IPS DF 6.9 (cell line): ENCODE measurements at regions not wholly inside any gene's neighbourhood (a gene's known extent, or its start where the extent isn't known, plus 50 kb on each side); places are given as distances from the start of the nearest gene placed in this dataset.

Source experiments
- DNase-seq: peaks from one replicate; pipeline ENCODE4 v3.0.0-alpha.2; 2013; ENCODE audit warnings: low read depth, low spot score
- H3K27ac ChIP-seq: one replicate; pipeline ENCODE4 v1.5.1; 2013; ENCODE audit warnings: low read length, control low read depth
- H3K27me3 ChIP-seq: 2 replicates; pipeline ENCODE4 v1.6.1; 2013; ENCODE audit warnings: mild to moderate bottlenecking, low read length; ENCODE audit not compliant: control insufficient read depth, insufficient read depth
- H3K36me3 ChIP-seq: 2 replicates; pipeline ENCODE4 v1.6.1; 2013; ENCODE audit warnings: low read length; ENCODE audit not compliant: control insufficient read depth, insufficient read depth
- H3K4me1 ChIP-seq: 2 replicates; pipeline ENCODE4 v1.6.1; 2013; ENCODE audit warnings: low read length; ENCODE audit not compliant: control insufficient read depth, insufficient read depth
- H3K4me3 ChIP-seq: 2 replicates; pipeline ENCODE4 v1.5.1; 2013; ENCODE audit warnings: mild to moderate bottlenecking, low read length
- H3K9me3 ChIP-seq: 2 replicates; pipeline ENCODE4 v1.6.1; 2013; ENCODE audit warnings: low read length, inconsistent platforms; ENCODE audit not compliant: control insufficient read depth, insufficient read depth
- WGBS: extraction: QIAGEN DNeasy Blood & Tissue Kit; methylation state at CpG from one replicate; pipeline ENCODE4 v1.1.7; 2013; ENCODE audit warnings: mixed read lengths, missing lambda C conversion rate; ENCODE audit not compliant: insufficient read length, insufficient coverage; 5-methylcytosine and 5-hydroxymethylcytosine counted together

- WGBS: no CpG with 5 or more reads among the region's 4 CpGs
- Histone ChIP-seq H3K36me3 (no peaks in the 10 kb centered on the region), H3K4me3 (no peak overlapping the region), H3K4me1 (no peaks in the 10 kb centered on the region; the same call in 1 of the 2 replicates), H3K9me3 (no peaks in the 10 kb centered on the region), H3K27me3 (no peaks in the 10 kb centered on the region), H3K27ac (no peak overlapping the region)
- no peak for DNase-seq
Measured at GRCh38 chr5:105945203-105945972, 1725.3 kb downstream of the EFNA5 start.

- H3K27ac ChIP-seq: no peak overlapping the region
- no peak for DNase-seq
- no peaks in the 10 kb centered on the region for H3K27me3 ChIP-seq
- no peaks in the 10 kb centered on the region for H3K9me3 ChIP-seq
- H3K4me3 ChIP-seq: no peak overlapping the region
- H3K4me1 ChIP-seq: no peaks in the 10 kb centered on the region; the same call in 1 of the 2 replicates
- no peaks in the 10 kb centered on the region for H3K36me3 ChIP-seq
Measured at GRCh38 chr5:105940181-105940580, 1730.6 kb downstream of the EFNA5 start.

- Histone ChIP-seq H3K36me3 (no peaks in the 10 kb centered on the region), H3K4me3 (no peak overlapping the region), H3K4me1 (no peaks in the 10 kb centered on the region), H3K27ac (no peak overlapping the region), H3K9me3 (no peaks in the 10 kb centered on the region), H3K27me3 (no peaks in the 10 kb centered on the region)
- no peak for DNase-seq
Measured at GRCh38 chr5:105934171-105934570, 1736.6 kb downstream of the EFNA5 start.

GRCh38 chr5:105931881-105932421, 1738.8 kb downstream of the EFNA5 start:
- no CpG with 5 or more reads among the region's 2 CpGs for WGBS
- H3K27me3 ChIP-seq: no peaks in the 10 kb centered on the region
- no peak overlapping the region for H3K4me3 ChIP-seq
- no peaks in the 10 kb centered on the region for H3K4me1 ChIP-seq
- no peaks in the 10 kb centered on the region for H3K36me3 ChIP-seq
- DNase-seq: no peak
- no peaks in the 10 kb centered on the region for H3K9me3 ChIP-seq
- no peak overlapping the region for H3K27ac ChIP-seq

- H3K27ac ChIP-seq: no peak overlapping the region
- WGBS: no CpG with 5 or more reads among the region's 1 CpG
- no peak for DNase-seq
- H3K4me3 ChIP-seq: no peak overlapping the region
- no peaks in the 10 kb centered on the region for H3K27me3 ChIP-seq
- no peaks in the 10 kb centered on the region for H3K36me3 ChIP-seq
- no peaks in the 10 kb centered on the region for H3K9me3 ChIP-seq
- no peaks in the 10 kb centered on the region for H3K4me1 ChIP-seq
Measured at GRCh38 chr5:105929858-105930257, 1740.9 kb downstream of the EFNA5 start.

- Histone ChIP-seq H3K9me3 (no peaks in the 10 kb centered on the region), H3K27ac (no peak overlapping the region), H3K27me3 (no peaks in the 10 kb centered on the region), H3K4me1 (no peaks in the 10 kb centered on the region), H3K36me3 (no peaks in the 10 kb centered on the region), H3K4me3 (no peak overlapping the region)
- DNase-seq: no peak
- WGBS: no CpG with 5 or more reads among the region's 2 CpGs
Measured at GRCh38 chr5:105924366-105924765, 1746.4 kb downstream of the EFNA5 start.

- H3K36me3 ChIP-seq: no peaks in the 10 kb centered on the region
- no peaks in the 10 kb centered on the region for H3K4me1 ChIP-seq
- no CpG with 5 or more reads among the region's 1 CpG for WGBS
- no peak overlapping the region for H3K27ac ChIP-seq
- H3K27me3 ChIP-seq: no peaks in the 10 kb centered on the region
- DNase-seq: no peak
- H3K4me3 ChIP-seq: no peak overlapping the region
- no peaks in the 10 kb centered on the region for H3K9me3 ChIP-seq
Measured at GRCh38 chr5:105922574-105922973, 1748.2 kb downstream of the EFNA5 start.

GRCh38 chr5:105922080-105922479, 1748.7 kb downstream of the EFNA5 start:
- Histone ChIP-seq H3K27me3 (no peaks in the 10 kb centered on the region), H3K9me3 (no peaks in the 10 kb centered on the region), H3K36me3 (no peaks in the 10 kb centered on the region), H3K4me1 (no peaks in the 10 kb centered on the region), H3K27ac (no peak overlapping the region), H3K4me3 (no peak overlapping the region)
- no peak for DNase-seq

- no peak for DNase-seq
- Histone ChIP-seq H3K4me1 (no peaks in the 10 kb centered on the region), H3K9me3 (no peaks in the 10 kb centered on the region), H3K27me3 (no peaks in the 10 kb centered on the region), H3K36me3 (no peaks in the 10 kb centered on the region), H3K27ac (no peak overlapping the region), H3K4me3 (no peak overlapping the region)
- WGBS: no CpG with 5 or more reads among the region's 1 CpG
Measured at GRCh38 chr5:105917189-105917588, 1753.5 kb downstream of the EFNA5 start.

GRCh38 chr5:105907016-105907415, 1763.7 kb downstream of the EFNA5 start:
- Histone ChIP-seq H3K4me3 (no peak overlapping the region), H3K27me3 (no peaks in the 10 kb centered on the region)
- WGBS: no CpG with 5 or more reads among the region's 2 CpGs

GRCh38 chr5:105905392-105905791, 1765.3 kb downstream of the EFNA5 start:
- Histone ChIP-seq H3K9me3 (no peaks in the 10 kb centered on the region), H3K4me1 (no peaks in the 10 kb centered on the region), H3K36me3 (no peaks in the 10 kb centered on the region), H3K27ac (no peak overlapping the region), H3K4me3 (no peak overlapping the region), H3K27me3 (no peaks in the 10 kb centered on the region)
- DNase-seq: no peak
- WGBS: no CpG with 5 or more reads among the region's 3 CpGs

More at GRCh38 chr5:105907016-105907415, 1763.7 kb downstream of the EFNA5 start:
- no peaks in the 10 kb centered on the region for H3K4me1 ChIP-seq
- no peak for DNase-seq
- H3K36me3 ChIP-seq: no peaks in the 10 kb centered on the region
- H3K9me3 ChIP-seq: no peaks in the 10 kb centered on the region
- no peak overlapping the region for H3K27ac ChIP-seq
